GM23338 (cell line): ENCODE measurements at regions not wholly inside any gene's neighbourhood (a gene's known extent, or its start where the extent isn't known, plus 50 kb on each side); places are given as distances from the start of the nearest gene placed in this dataset.

Source experiments
- ATAC-seq: fragments of 200-7000 bp; cut with Tn5 transposase; 3 replicates; pipeline ENCODE4 v1.9.1; 2020
- DNase-seq: peaks from one replicate; pipeline ENCODE4 v3.0.0-alpha.2; 2015; ENCODE audit warnings: low spot score
- H2AFZ ChIP-seq: fragments of 200-600 bp; sonication (generic); 2 replicates; pipeline ENCODE4 v1.8.0; 2016; ENCODE audit warnings: antibody characterized with exemption, mild to moderate bottlenecking, moderate library complexity
- H3F3A ChIP-seq: fragments of 200-600 bp; sonication (generic); replicated peaks from 2 replicates; pipeline ENCODE4 v1.8.0; 2017; ENCODE audit warnings: antibody characterized with exemption, mixed run types, low read depth
- H3K27ac ChIP-seq: fragments of 200-600 bp; sonication (generic); 2 replicates; pipeline ENCODE4 v1.6.1; 2016; ENCODE audit warnings: low read depth
- H3K27me3 ChIP-seq: fragments of 200-600 bp; sonication (generic); 2 replicates; pipeline ENCODE4 v1.8.0; 2016; ENCODE audit warnings: mild to moderate bottlenecking, mixed run types, moderate library complexity; ENCODE audit not compliant: insufficient read depth
- H3K36me3 ChIP-seq: fragments of 200-600 bp; sonication (generic); 2 replicates; pipeline ENCODE4 v1.8.0; 2016; ENCODE audit warnings: mild to moderate bottlenecking; ENCODE audit not compliant: insufficient read depth
- H3K4me1 ChIP-seq: fragments of 200-600 bp; sonication (generic); 2 replicates; pipeline ENCODE4 v1.8.0; 2016; ENCODE audit warnings: mild to moderate bottlenecking, moderate library complexity; ENCODE audit not compliant: insufficient read depth
- H3K4me2 ChIP-seq: fragments of 200-600 bp; sonication (generic); 2 replicates; pipeline ENCODE4 v1.7.1; 2017; ENCODE audit warnings: mixed run types
- H3K4me3 ChIP-seq: fragments of 200-600 bp; sonication (generic); 2 replicates; pipeline ENCODE4 v1.6.1; 2016; ENCODE audit warnings: mixed run types
- H3K79me2 ChIP-seq: fragments of 200-600 bp; sonication (generic); replicated peaks from 2 replicates; pipeline ENCODE4 v1.8.0; 2017; ENCODE audit warnings: mild to moderate bottlenecking; ENCODE audit not compliant: insufficient read depth
- H3K9me2 ChIP-seq: fragments of 200-600 bp; sonication (generic); 2 replicates; pipeline ENCODE4 v1.8.0; 2017; ENCODE audit not compliant: insufficient read depth
- H4K20me1 ChIP-seq: fragments of 200-600 bp; sonication (generic); replicated peaks from 2 replicates; pipeline ENCODE4 v1.8.0; 2017; ENCODE audit warnings: mild to moderate bottlenecking; ENCODE audit not compliant: insufficient read depth
- H3K27ac Mint-ChIP-seq: 2 replicates; pipeline ENCODE4 v1.8.0; 2020; ENCODE audit warnings: inconsistent platforms, mild to moderate bottlenecking, moderate library complexity, mixed read lengths
- H3K27me3 Mint-ChIP-seq: 3 replicates; pipeline ENCODE4 v1.8.0; 2022; ENCODE audit warnings: low read depth, mild to moderate bottlenecking, moderate library complexity, mixed read lengths, inconsistent platforms; ENCODE audit not compliant: insufficient read depth, poor library complexity
- H3K36me3 Mint-ChIP-seq: 3 replicates; pipeline ENCODE4 v1.8.0; 2021; ENCODE audit warnings: low read depth, mild to moderate bottlenecking, inconsistent platforms, moderate library complexity, mixed read lengths
- H3K4me1 Mint-ChIP-seq: 3 replicates; pipeline ENCODE4 v1.8.0; 2020; ENCODE audit warnings: mild to moderate bottlenecking, inconsistent platforms, mixed read lengths
- H3K4me3 Mint-ChIP-seq: 3 replicates; pipeline ENCODE4 v1.8.0; 2021; ENCODE audit warnings: moderate library complexity, mild to moderate bottlenecking, inconsistent platforms, mixed read lengths
- H3K9me3 Mint-ChIP-seq: 3 replicates; pipeline ENCODE4 v1.8.0; 2020; ENCODE audit warnings: moderate library complexity, mild to moderate bottlenecking, inconsistent platforms, mixed read lengths
- CREB1 ChIP-seq: fragments of 250-450 bp; sonication (Bioruptor Pico); IDR thresholded peaks from 2 replicates; pipeline ENCODE4 v1.5.0; 2020; ENCODE audit warnings: low read depth, mild to moderate bottlenecking, moderate library complexity
- EZH2 ChIP-seq: fragments of 200-600 bp; sonication (generic); IDR thresholded peaks from one replicate; pipeline ENCODE4 v1.8.0; 2017; ENCODE audit warnings: antibody characterized with exemption, mild to moderate bottlenecking, low read depth; ENCODE audit not compliant: unreplicated experiment
- EZH2phosphoT487 ChIP-seq: fragments of 200-600 bp; sonication (generic); IDR thresholded peaks from one replicate; pipeline ENCODE4 v1.8.1; 2018; ENCODE audit warnings: antibody characterized with exemption; ENCODE audit not compliant: unreplicated experiment
- JUNB ChIP-seq: IDR thresholded peaks from one replicate; pipeline ENCODE4 v1.6.1; 2016; ENCODE audit warnings: antibody characterized with exemption; ENCODE audit not compliant: unreplicated experiment
- NANOG ChIP-seq: IDR thresholded peaks from 2 replicates; pipeline ENCODE4 v1.6.1; 2016; ENCODE audit warnings: antibody characterized with exemption, borderline replicate concordance
- POLR2AphosphoS5 ChIP-seq: IDR thresholded peaks from 2 replicates; pipeline ENCODE4 v1.6.1; 2016; ENCODE audit warnings: antibody characterized with exemption, low read depth
- STAT1 ChIP-seq: IDR thresholded peaks from one replicate; pipeline ENCODE4 v1.6.1; 2016; ENCODE audit warnings: antibody characterized with exemption; ENCODE audit not compliant: unreplicated experiment
- ZNF114 ChIP-seq: fragments of 250-450 bp; sonication (Bioruptor Pico); IDR thresholded peaks from 2 replicates; pipeline ENCODE4 v1.5.0; 2020; ENCODE audit warnings: mild to moderate bottlenecking, moderate library complexity
- TF ChIP-seq, protein P1 (sequence below), 2 experiments: fragments of 200-600 bp in 1 of 2; sonication (generic) in 1 of 2; conservative IDR thresholded peaks; 2 replicates each; pipeline versions ENCODE4 v1.5.1 to v1.6.1; 2016 to 2017; ENCODE audit warnings: antibody characterized with exemption in 2 of 2, low read depth in 2 of 2, mild to moderate bottlenecking in 2 of 2, moderate library complexity in 1 of 2
- TF ChIP-seq, protein P2 (sequence below): IDR thresholded peaks from one replicate; pipeline ENCODE4 v1.6.1; 2018; ENCODE audit warnings: antibody characterized with exemption; ENCODE audit not compliant: unreplicated experiment
- TF ChIP-seq, protein P3 (sequence below): fragments of 250-450 bp; sonication (Bioruptor Pico); IDR thresholded peaks from 2 replicates; pipeline ENCODE4 v1.5.0; 2020; ENCODE audit warnings: mild to moderate bottlenecking, moderate library complexity

DNA sequence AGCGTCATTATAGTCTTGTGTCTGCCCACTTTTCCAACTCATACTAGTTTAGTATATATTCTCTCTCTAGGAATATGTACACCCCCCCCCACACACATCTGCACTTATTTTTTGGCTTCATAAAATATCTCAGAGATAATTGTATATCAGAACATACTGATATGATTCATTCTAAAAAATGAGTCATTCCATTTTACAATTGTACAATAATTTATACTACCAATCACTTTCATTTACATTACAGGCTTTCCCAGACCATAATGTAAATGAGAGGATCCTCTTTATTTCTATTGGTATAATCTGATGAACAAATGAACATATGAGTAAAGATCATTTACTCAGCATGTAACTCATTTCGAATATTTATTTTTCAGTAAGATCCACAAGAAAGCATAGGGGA is 1842.9 kb upstream of the C9orf72 start:
- no peak for ATAC-seq
- Histone ChIP-seq H2AFZ (no peak overlapping the region), H4K20me1 (no peaks in the 10 kb centered on the region), H3K36me3 (no peaks in the 10 kb centered on the region), H3K79me2 (no peaks in the 10 kb centered on the region), H3F3A (no peaks in the 10 kb centered on the region), H3K4me2 (no peak overlapping the region), H3K4me3 (no peak overlapping the region), H3K27ac (no peak overlapping the region), H3K9me2 (no peaks in the 10 kb centered on the region), H3K27me3 (no peaks in the 10 kb centered on the region), H3K4me1 (no peaks in the 10 kb centered on the region)
- Mint-ChIP-seq H3K36me3 (no peaks in the 10 kb centered on the region), H3K27ac (no peak overlapping the region), H3K4me3 (no peak overlapping the region), H3K4me1 (peaks cover 5% of the 10 kb centered on the region; the same call in 2 of the 3 replicates), H3K27me3 (no peaks in the 10 kb centered on the region), H3K9me3 (no peaks in the 10 kb centered on the region)
- TF ChIP-seq, protein P1, sequence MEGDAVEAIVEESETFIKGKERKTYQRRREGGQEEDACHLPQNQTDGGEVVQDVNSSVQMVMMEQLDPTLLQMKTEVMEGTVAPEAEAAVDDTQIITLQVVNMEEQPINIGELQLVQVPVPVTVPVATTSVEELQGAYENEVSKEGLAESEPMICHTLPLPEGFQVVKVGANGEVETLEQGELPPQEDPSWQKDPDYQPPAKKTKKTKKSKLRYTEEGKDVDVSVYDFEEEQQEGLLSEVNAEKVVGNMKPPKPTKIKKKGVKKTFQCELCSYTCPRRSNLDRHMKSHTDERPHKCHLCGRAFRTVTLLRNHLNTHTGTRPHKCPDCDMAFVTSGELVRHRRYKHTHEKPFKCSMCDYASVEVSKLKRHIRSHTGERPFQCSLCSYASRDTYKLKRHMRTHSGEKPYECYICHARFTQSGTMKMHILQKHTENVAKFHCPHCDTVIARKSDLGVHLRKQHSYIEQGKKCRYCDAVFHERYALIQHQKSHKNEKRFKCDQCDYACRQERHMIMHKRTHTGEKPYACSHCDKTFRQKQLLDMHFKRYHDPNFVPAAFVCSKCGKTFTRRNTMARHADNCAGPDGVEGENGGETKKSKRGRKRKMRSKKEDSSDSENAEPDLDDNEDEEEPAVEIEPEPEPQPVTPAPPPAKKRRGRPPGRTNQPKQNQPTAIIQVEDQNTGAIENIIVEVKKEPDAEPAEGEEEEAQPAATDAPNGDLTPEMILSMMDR (conservative IDR thresholded peaks at IDR 0.05; ENCODE audit: low read depth in 2 of 2): no peak
- no peak for TF ChIP-seq POLR2AphosphoS5
- TF ChIP-seq ZNF114 (CRISPR knock-in tag): no peak
- no peak for TF ChIP-seq STAT1
- no peak for TF ChIP-seq EZH2phosphoT487
- no peak for TF ChIP-seq CREB1 (CRISPR knock-in tag)
- TF ChIP-seq, protein P2, sequence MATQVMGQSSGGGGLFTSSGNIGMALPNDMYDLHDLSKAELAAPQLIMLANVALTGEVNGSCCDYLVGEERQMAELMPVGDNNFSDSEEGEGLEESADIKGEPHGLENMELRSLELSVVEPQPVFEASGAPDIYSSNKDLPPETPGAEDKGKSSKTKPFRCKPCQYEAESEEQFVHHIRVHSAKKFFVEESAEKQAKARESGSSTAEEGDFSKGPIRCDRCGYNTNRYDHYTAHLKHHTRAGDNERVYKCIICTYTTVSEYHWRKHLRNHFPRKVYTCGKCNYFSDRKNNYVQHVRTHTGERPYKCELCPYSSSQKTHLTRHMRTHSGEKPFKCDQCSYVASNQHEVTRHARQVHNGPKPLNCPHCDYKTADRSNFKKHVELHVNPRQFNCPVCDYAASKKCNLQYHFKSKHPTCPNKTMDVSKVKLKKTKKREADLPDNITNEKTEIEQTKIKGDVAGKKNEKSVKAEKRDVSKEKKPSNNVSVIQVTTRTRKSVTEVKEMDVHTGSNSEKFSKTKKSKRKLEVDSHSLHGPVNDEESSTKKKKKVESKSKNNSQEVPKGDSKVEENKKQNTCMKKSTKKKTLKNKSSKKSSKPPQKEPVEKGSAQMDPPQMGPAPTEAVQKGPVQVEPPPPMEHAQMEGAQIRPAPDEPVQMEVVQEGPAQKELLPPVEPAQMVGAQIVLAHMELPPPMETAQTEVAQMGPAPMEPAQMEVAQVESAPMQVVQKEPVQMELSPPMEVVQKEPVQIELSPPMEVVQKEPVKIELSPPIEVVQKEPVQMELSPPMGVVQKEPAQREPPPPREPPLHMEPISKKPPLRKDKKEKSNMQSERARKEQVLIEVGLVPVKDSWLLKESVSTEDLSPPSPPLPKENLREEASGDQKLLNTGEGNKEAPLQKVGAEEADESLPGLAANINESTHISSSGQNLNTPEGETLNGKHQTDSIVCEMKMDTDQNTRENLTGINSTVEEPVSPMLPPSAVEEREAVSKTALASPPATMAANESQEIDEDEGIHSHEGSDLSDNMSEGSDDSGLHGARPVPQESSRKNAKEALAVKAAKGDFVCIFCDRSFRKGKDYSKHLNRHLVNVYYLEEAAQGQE: no peak
- TF ChIP-seq NANOG: no peak
- TF ChIP-seq JUNB: no peak
- no peak for TF ChIP-seq EZH2
- TF ChIP-seq, protein P3, sequence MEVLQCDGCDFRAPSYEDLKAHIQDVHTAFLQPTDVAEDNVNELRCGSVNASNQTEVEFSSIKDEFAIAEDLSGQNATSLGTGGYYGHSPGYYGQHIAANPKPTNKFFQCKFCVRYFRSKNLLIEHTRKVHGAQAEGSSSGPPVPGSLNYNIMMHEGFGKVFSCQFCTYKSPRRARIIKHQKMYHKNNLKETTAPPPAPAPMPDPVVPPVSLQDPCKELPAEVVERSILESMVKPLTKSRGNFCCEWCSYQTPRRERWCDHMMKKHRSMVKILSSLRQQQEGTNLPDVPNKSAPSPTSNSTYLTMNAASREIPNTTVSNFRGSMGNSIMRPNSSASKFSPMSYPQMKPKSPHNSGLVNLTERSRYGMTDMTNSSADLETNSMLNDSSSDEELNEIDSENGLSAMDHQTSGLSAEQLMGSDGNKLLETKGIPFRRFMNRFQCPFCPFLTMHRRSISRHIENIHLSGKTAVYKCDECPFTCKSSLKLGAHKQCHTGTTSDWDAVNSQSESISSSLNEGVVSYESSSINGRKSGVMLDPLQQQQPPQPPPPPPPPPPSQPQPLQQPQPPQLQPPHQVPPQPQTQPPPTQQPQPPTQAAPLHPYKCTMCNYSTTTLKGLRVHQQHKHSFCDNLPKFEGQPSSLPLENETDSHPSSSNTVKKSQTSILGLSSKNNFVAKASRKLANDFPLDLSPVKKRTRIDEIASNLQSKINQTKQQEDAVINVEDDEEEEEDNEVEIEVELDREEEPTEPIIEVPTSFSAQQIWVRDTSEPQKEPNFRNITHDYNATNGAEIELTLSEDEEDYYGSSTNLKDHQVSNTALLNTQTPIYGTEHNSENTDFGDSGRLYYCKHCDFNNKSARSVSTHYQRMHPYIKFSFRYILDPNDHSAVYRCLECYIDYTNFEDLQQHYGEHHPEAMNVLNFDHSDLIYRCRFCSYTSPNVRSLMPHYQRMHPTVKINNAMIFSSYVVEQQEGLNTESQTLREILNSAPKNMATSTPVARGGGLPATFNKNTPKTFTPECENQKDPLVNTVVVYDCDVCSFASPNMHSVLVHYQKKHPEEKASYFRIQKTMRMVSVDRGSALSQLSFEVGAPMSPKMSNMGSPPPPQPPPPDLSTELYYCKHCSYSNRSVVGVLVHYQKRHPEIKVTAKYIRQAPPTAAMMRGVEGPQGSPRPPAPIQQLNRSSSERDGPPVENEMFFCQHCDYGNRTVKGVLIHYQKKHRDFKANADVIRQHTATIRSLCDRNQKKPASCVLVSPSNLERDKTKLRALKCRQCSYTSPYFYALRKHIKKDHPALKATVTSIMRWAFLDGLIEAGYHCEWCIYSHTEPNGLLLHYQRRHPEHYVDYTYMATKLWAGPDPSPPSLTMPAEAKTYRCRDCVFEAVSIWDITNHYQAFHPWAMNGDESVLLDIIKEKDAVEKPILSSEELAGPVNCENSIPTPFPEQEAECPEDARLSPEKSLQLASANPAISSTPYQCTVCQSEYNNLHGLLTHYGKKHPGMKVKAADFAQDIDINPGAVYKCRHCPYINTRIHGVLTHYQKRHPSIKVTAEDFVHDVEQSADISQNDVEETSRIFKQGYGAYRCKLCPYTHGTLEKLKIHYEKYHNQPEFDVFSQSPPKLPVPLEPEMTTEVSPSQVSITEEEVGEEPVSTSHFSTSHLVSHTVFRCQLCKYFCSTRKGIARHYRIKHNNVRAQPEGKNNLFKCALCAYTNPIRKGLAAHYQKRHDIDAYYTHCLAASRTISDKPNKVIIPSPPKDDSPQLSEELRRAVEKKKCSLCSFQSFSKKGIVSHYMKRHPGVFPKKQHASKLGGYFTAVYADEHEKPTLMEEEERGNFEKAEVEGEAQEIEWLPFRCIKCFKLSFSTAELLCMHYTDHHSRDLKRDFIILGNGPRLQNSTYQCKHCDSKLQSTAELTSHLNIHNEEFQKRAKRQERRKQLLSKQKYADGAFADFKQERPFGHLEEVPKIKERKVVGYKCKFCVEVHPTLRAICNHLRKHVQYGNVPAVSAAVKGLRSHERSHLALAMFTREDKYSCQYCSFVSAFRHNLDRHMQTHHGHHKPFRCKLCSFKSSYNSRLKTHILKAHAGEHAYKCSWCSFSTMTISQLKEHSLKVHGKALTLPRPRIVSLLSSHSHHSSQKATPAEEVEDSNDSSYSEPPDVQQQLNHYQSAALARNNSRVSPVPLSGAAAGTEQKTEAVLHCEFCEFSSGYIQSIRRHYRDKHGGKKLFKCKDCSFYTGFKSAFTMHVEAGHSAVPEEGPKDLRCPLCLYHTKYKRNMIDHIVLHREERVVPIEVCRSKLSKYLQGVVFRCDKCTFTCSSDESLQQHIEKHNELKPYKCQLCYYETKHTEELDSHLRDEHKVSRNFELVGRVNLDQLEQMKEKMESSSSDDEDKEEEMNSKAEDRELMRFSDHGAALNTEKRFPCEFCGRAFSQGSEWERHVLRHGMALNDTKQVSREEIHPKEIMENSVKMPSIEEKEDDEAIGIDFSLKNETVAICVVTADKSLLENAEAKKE: no peak
- DNase-seq: no peak
